ENCODE measurements at regions not wholly inside any gene's neighbourhood (a gene's known extent, or its start where the extent isn't known, plus 50 kb on each side); places are given as distances from the start of the nearest gene placed in this dataset.

DNA sequence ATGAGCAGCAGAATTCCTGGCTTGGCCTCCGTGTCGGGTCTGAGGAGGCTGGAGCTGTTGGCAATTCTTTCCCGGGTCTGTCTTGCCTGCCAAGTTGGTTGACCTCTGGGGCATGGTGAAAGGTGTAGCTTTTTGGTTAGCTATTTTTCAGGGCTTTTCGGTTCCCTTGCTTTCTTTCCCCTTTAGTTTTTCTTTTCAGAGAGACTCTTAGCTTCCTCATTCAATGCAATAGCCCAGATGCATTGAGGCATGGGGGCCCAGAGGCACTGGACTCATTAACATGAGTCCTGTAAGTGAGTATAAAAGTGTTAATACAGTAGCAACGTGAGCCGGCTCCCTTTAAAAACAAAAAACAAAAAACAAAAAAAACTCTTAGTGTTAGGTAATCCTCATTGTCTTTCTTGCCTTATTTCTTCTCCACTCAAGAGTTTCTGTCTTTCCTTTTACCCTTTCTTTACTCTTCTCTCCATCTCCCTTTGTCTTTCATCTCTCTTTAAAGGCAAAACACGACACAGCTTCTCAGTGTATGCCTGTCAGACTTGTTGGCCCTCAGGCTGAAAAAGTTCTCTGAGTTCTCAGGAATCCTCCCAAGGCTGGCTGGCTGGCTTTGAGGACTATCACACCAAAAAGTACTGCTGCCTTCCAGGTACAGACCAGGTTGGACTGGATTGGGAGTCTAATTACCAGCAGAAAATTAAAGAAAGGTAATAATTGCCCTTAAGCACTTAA, 289.9 kb upstream of the TUT7 start:
- TF ChIP-seq, protein P1, sequence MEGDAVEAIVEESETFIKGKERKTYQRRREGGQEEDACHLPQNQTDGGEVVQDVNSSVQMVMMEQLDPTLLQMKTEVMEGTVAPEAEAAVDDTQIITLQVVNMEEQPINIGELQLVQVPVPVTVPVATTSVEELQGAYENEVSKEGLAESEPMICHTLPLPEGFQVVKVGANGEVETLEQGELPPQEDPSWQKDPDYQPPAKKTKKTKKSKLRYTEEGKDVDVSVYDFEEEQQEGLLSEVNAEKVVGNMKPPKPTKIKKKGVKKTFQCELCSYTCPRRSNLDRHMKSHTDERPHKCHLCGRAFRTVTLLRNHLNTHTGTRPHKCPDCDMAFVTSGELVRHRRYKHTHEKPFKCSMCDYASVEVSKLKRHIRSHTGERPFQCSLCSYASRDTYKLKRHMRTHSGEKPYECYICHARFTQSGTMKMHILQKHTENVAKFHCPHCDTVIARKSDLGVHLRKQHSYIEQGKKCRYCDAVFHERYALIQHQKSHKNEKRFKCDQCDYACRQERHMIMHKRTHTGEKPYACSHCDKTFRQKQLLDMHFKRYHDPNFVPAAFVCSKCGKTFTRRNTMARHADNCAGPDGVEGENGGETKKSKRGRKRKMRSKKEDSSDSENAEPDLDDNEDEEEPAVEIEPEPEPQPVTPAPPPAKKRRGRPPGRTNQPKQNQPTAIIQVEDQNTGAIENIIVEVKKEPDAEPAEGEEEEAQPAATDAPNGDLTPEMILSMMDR (IDR thresholded peaks at IDR 0.05; ENCODE audit: poor library complexity): no peak
- TF ChIP-seq EZH2 (IDR thresholded peaks at IDR 0.05; ENCODE audit: borderline replicate concordance) (no peak), EZH2phosphoT487 (IDR thresholded peaks at IDR 0.05; ENCODE audit: low read depth, severe bottlenecking, unreplicated experiment) (no peak)

Measured in hepatocyte (in vitro differentiated cells).